GM23338 (cell line): ENCODE measurements at regions not wholly inside any gene's neighbourhood (a gene's known extent, or its start where the extent isn't known, plus 50 kb on each side); places are given as distances from the start of the nearest gene placed in this dataset.

Source experiments
- EZH2phosphoT487 ChIP-seq: fragments of 200-600 bp; sonication (generic); IDR thresholded peaks from one replicate; pipeline ENCODE4 v1.8.1; 2018; ENCODE audit warnings: antibody characterized with exemption; ENCODE audit not compliant: unreplicated experiment
- TF ChIP-seq, protein P1 (sequence below), 2 experiments: fragments of 200-600 bp in 1 of 2; sonication (generic) in 1 of 2; conservative IDR thresholded peaks; 2 replicates each; pipeline versions ENCODE4 v1.5.1 to v1.6.1; 2016 to 2017; ENCODE audit warnings: antibody characterized with exemption in 2 of 2, low read depth in 2 of 2, mild to moderate bottlenecking in 2 of 2, moderate library complexity in 1 of 2

DNA sequence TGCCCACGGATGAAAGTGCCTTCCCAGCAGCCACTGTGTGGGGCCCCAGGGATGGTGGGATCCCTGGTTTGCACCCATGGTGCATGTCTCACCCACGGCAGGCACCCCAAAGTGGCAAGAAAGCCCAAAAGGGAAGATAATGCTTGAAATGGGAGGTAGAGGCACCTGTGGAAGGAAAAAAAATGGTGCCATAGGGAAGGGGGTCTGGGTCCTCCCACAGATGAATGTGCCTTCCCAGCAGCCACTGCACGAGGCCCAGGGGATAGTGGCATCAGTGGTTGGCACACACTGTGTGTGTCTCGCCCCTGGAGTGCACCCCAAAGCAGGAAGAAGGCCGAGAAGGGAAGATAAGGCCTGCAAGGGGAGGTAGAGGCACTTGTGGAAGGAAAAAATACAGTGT is 264.2 kb downstream of the ALG10 start:
- TF ChIP-seq, protein P1, sequence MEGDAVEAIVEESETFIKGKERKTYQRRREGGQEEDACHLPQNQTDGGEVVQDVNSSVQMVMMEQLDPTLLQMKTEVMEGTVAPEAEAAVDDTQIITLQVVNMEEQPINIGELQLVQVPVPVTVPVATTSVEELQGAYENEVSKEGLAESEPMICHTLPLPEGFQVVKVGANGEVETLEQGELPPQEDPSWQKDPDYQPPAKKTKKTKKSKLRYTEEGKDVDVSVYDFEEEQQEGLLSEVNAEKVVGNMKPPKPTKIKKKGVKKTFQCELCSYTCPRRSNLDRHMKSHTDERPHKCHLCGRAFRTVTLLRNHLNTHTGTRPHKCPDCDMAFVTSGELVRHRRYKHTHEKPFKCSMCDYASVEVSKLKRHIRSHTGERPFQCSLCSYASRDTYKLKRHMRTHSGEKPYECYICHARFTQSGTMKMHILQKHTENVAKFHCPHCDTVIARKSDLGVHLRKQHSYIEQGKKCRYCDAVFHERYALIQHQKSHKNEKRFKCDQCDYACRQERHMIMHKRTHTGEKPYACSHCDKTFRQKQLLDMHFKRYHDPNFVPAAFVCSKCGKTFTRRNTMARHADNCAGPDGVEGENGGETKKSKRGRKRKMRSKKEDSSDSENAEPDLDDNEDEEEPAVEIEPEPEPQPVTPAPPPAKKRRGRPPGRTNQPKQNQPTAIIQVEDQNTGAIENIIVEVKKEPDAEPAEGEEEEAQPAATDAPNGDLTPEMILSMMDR (conservative IDR thresholded peaks at IDR 0.05; ENCODE audit: low read depth in 2 of 2): no peak
- no peak for TF ChIP-seq EZH2phosphoT487
